Dedifferentiated amniotic fluid mesenchymal stem cell (primary cell): ENCODE measurements at regions not wholly inside any gene's neighbourhood (a gene's known extent, or its start where the extent isn't known, plus 50 kb on each side); places are given as distances from the start of the nearest gene placed in this dataset.
A peak's percentile ranks its signal among the peaks of the same experiment; 100 is the strongest.
"Not testable (repeated sequence)": the region's sequence is repeated elsewhere in the genome, so short reads cannot be mapped to it uniquely, and the experiment has no call there.

Source experiments
- DNase-seq: peaks from one replicate; pipeline ENCODE4 v3.0.0-alpha.2; 2016; ENCODE audit errors: extremely low spot score

- no peak for DNase-seq
Measured at GRCh38 chr5:122668552-122668951, 106.3 kb upstream of the SNX2 start.

- DNase-seq, result not testable (repeated sequence)
Measured at GRCh38 chr5:122669709-122670108, 105.2 kb upstream of the SNX2 start.

GRCh38 chr5:122673343-122673742 is 101.5 kb upstream of the SNX2 start:
- no peak for DNase-seq

- DNase-seq, result no peak
Measured at GRCh38 chr5:122674385-122674784, 100.5 kb upstream of the SNX2 start.

- no peak for DNase-seq
Measured at GRCh38 chr5:122680623-122681350, 94.1 kb upstream of the SNX2 start.

- DNase-seq, result no peak
Measured at GRCh38 chr5:122683631-122684030, 91.2 kb upstream of the SNX2 start.

- DNase-seq, result no peak
Measured at GRCh38 chr5:122690266-122690665, 84.6 kb upstream of the SNX2 start.

- no peak for DNase-seq
Measured at GRCh38 chr5:122691931-122692330, 82.9 kb upstream of the SNX2 start.

GRCh38 chr5:122693963-122694362 is 80.9 kb upstream of the SNX2 start:
- no peak for DNase-seq

GRCh38 chr5:122694884-122695283 is 80.0 kb upstream of the SNX2 start:
- DNase-seq, result no peak

- not testable (repeated sequence) for DNase-seq
Measured at GRCh38 chr5:122696735-122697134, 78.1 kb upstream of the SNX2 start.

GRCh38 chr5:122697191-122697590 is 77.7 kb upstream of the SNX2 start:
- no peak for DNase-seq

GRCh38 chr5:122699201-122699600 is 75.7 kb upstream of the SNX2 start:
- DNase-seq, result no peak

- no peak for DNase-seq
Measured at GRCh38 chr5:122701640-122702523, 73.0 kb upstream of the SNX2 start.

- no peak for DNase-seq
Measured at GRCh38 chr5:122702524-122702875, 72.4 kb upstream of the SNX2 start.

- DNase-seq, result no peak
Measured at GRCh38 chr5:122703203-122703602, 71.7 kb upstream of the SNX2 start.

GRCh38 chr5:122704247-122705036 is 70.4 kb upstream of the SNX2 start:
- peak; percentile 75 for DNase-seq

GRCh38 chr5:122705851-122706250 is 69.0 kb upstream of the SNX2 start:
- no peak for DNase-seq

- DNase-seq, result no peak
Measured at GRCh38 chr5:122707796-122708195, 67.1 kb upstream of the SNX2 start.

GRCh38 chr5:122713041-122713440 is 61.8 kb upstream of the SNX2 start:
- DNase-seq, result no peak

GRCh38 chr5:122715095-122715494 is 59.8 kb upstream of the SNX2 start:
- DNase-seq, result no peak

GRCh38 chr5:122718611-122719010 is 56.3 kb upstream of the SNX2 start:
- DNase-seq, result no peak
